ENCODE measurements at regions not wholly inside any gene's neighbourhood (a gene's known extent, or its start where the extent isn't known, plus 50 kb on each side); places are given as distances from the start of the nearest gene placed in this dataset.

DNA sequence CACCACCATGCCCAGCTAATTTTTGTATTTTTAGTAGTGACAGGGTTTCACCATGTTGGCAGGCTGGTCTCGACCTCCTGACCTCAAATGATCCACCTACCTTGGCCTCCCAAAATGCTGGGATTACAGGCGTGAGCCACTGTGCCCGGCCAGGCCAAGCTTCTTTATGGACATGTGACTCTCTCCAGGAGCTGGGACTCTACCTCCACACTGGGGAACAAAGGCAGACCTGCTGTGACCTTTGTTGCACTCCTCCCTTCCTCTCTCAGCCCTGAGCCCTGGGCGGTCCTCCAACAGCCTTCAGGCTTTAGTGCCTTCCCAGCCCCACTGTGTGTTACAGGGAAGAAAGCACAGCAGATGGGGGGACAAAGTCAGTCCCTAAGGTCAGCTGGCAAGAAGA is 55.0 kb upstream of the DUSP5 start:
- no peak for DNase-seq

DNA sequence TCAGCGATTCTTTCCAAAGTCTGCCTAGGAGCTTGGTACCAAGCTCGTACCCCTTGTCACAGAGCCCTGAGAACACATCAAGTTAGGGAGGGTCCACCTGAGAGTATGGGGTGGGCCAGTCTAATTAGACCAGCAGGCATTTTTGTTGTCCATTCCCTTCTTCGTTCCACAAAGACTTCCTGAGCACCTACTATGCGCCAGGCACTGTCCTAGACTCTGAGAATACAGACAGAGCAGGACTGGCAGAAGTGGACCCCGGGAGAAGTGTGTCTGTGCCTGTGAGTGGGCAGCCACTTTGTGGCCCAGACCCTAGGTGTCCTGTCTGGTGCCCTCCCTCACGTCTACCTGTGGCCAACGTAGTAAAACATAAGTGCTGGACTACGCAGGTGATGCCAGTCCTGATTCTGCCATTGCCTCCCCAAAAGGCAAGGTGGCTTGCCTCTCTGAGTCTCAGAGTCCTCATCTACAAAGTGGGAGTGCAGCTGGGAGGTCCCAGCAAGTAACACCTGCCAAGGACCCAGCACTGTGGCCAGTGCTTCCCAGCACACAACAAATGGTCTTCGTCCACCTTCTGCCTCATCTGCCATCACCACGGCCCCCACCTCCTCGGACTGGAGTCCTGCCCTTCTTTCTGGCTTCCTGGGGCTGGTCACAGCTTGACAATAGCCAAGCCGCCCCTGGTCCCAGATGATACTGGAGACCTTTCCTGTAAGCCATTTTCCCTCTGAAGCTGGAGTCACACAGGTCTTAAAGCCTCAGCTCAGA is 54.3 kb upstream of the DUSP5 start:
- no peak for DNase-seq

DNA sequence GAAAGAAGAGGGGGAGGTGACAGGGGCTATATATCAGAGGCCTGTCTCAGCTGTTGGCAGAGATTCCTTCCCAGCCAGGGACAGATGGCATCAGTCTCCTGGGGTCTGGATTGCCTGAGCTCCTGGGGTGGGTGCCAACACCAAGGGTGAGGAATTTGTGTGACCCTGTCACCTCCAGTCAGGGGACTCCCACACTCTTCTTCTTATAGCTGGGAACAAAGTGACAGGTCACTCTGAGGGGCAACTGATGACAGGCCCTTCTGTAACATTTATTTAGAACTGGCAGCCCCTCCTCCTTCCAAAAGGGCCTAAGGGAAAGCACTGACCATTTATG is 53.7 kb upstream of the DUSP5 start:
- no peak for DNase-seq

DNA sequence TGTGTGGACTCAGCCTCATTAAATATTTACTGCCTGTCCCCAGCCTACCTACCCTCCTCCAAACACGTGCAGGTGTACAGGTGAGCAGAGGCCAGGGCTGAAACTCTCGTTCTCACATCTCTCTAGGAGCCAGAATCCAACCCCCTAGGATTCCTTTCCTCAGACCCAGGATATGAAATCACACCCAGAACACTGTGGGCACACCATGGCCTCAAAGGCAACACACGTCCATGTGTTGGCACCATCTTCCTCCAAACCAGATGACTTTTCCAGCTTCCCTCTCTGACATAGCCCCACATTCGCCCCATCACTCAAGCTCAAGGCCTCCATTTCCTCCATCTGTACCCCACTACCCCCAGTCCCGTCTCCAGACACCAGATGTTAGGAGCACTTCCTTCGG is 51.8 kb upstream of the DUSP5 start:
- DNase-seq: no peak

DNA sequence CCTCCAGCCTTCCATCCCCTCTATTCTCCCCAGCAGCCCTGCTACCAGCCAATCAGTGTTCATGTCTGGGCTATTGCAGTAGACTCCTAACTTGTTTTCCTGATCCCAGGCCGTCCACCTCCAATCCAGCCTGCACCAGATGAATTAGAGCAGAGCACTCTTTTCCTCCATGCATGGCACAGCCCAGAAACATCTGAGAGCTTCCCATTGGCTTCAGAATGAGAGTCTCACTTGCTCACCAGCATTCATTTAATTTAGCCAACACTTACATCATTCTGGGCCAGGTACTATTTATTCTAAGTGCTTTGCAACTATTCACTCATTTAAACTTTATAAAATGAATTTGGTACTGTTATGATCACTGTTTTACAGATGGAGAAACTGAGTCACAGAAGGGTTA is 51.4 kb upstream of the DUSP5 start:
- no peak for DNase-seq

DNA sequence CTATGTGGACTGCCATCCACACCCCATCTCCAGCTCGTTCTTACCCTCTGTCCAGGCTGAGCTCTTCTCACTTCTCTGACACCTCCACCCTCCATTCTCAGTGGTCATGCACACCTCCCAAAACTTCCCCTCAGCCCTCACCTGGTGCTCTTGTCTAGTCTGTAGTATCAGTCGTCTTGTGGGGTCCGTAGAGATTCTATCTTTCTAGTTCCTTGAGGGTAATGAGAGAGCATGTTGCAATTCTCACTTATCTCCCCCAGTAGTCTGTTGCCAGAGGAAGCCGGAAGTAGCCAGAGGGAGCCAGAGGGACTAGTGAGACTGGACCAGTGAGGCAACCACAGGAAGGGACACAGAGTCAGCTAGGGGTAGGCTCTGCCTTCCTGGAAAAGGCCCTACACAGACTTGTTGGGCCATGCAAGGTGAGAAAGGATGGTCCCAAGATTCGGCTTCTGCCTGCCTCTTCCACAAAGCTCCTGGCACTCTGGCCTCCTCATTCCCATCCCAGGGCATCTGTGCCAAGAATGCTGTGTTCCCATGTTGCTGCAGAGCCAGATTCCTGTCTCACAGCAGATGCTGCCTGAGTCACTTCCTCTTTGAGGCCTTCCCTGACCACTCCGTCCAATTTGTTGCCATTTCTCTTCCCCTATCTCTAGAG is 50.6 kb upstream of the DUSP5 start:
- peak; percentile 39 for DNase-seq

DNA sequence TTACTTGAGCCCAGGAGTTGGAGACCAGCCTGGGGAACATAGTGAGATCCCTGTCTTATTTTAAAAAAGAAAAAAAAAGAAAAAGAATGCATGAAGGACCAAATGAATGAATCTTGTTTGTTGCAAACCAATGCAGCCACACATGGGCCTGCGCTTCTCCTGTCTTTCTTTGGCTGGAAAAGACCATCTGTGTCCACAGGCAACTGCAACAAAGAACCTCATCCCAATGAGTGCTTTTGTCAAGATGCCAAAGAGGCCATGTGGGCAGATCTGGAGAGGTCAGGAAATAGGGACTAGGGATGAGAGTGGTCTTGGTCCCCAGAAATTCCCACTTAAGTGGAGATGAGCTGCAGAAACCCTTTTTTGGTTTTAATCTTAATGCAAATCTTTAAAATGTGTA is 49.8 kb upstream of the DUSP5 start:
- no peak for DNase-seq

Measured in hematopoietic multipotent progenitor cell treated with erythropoietin and hydrocortisone succinate and interleukin-3 and kit ligand, for 8 days (in vitro differentiated cells).